HG02981 (cell line): ENCODE measurements at regions not wholly inside any gene's neighbourhood (a gene's known extent, or its start where the extent isn't known, plus 50 kb on each side); places are given as distances from the start of the nearest gene placed in this dataset.
"Not testable (repeated sequence)": the region's sequence is repeated elsewhere in the genome, so short reads cannot be mapped to it uniquely, and the experiment has no call there.

ENCODE experiments used
- ATAC-seq: cut with Tn5 transposase; IDR thresholded peaks from one replicate; pipeline ENCODE4 v1.9.1; 2021; ENCODE audit warnings: mild to moderate bottlenecking, moderate library complexity; ENCODE audit not compliant: unreplicated experiment

DNA sequence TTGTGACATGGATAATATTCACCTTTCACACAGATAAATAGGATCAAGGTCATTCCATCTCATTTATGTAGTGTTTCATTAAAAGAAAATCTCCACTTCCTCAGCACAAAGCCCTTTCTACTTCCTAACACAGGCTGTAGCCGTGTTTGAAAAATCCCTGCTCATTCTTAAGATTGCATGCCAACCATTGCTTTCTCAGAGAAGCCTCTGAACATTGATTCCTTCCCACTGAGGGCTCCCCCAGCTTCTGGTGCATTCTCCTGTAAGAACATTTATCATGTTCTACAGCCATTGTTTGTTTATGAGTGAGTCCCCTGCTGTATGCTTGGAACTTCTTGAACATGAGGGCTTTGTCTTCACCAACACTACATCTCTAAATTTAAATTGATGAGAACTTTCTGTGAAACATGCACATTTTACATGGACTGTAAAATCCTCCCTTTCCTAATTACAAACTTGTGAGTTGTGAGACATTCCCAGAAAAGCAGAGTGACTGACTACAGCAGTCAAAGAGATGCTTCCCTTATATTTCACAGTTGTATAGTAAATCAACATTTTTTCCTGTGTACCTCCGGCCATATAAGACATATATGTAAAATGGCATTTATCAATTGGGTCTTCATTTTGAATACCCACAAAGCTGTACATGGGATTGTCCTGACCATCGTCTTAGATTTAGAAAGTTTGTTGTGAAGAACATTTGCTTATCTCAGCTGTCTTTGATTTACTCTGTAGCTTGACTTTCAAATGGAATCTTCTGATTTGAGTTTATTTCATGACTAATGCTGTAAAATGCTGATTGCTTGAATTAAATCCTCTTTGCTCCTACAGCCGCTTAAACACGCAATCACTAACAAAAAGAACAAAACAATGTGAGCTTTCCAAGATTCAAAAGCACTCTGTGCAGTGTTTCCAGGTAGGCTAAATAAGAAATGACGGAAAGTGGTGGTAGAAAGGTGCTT, 600.5 kb upstream of the SLIT2 start:
- no peak for ATAC-seq

DNA sequence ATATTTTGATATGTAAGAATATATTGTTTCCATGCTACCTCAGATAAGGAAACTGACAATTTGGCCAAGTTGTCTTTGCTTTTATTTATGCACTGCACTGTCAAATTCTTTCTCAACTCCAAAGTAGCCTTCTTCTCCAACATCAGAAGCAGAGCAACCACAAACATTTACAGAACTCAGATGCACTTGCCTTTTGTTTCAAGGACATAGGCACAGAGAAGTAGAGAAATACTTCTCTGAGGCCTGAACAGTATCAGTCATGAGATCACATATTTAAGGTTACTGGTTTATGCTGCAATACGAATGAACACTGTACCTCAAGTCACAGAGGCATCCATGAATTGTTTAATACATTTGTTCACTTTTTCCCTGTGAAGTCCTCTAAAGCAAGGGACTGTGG, 606.1 kb upstream of the SLIT2 start:
- no peak for ATAC-seq

DNA sequence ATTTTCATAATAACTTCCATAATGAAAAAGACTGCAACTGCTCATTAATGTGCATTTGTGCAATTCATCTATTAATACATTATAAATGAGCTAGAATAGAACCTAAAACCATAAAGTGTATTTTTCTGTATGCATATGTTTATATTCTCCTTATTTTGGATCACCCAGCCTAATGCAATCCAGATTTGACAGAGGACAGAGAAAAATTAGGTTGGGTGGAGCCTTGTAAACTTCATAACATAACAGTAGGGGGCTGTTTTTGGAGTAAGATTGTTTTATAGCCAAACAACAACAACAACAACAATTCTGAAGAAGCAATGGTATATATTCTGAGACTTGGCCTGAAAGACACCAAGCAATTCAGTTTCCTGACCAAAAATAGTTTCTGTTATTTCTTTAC, 615.3 kb upstream of the SLIT2 start:
- no peak for ATAC-seq

GRCh38 chr4:19631814-19632213, 619.9 kb upstream of the SLIT2 start:
- no peak for ATAC-seq

GRCh38 chr4:19623866-19624265, 627.8 kb upstream of the SLIT2 start:
- no peak for ATAC-seq

GRCh38 chr4:19615086-19615689, 636.5 kb upstream of the SLIT2 start:
- no peak for ATAC-seq

DNA sequence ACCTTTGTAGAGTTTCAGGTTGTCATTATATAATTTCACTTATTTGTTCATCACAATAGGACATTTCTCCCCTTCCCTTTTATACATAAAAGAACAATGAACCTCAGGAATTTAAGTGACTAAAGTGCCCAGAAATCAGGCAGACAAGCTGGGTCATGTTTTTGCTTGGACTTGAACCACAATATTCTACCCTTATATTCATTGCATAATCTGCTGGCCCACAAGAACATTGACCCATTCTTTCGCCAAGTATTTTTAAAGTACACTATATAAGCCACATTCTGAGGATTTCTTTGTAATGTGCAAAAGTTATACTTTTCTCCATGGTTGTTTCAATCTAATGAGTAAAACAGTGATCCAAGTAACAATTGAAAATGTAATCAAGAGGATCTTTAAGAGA, 637.5 kb upstream of the SLIT2 start:
- ATAC-seq: no peak

DNA sequence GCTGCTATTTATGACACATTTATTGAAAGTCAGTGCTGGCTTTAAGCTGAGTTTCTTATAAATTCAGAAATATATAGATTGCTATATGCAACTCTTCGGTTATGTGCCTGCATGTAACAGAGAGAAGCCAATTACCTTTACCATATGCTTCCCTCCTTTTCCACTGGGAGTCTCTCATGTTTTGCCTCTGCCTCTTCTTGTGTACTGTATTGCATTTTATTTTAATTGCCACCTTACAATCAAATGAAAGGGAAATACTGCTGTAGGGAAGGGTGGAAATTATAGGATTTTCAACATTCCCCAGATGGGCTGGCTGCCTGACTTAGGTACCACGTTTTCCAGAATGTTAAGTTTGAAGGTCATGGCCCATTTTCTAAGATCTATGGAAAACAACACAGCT, 655.4 kb upstream of the SLIT2 start:
- no peak for ATAC-seq

GRCh38 chr4:19592391-19592790, 659.3 kb upstream of the SLIT2 start:
- ATAC-seq: no peak

- no peak for ATAC-seq
These were observed 667.7 kb upstream of the SLIT2 start for GRCh38 chr4:19583827-19584569.

GRCh38 chr4:19580095-19580494, 671.6 kb upstream of the SLIT2 start:
- no peak for ATAC-seq

DNA sequence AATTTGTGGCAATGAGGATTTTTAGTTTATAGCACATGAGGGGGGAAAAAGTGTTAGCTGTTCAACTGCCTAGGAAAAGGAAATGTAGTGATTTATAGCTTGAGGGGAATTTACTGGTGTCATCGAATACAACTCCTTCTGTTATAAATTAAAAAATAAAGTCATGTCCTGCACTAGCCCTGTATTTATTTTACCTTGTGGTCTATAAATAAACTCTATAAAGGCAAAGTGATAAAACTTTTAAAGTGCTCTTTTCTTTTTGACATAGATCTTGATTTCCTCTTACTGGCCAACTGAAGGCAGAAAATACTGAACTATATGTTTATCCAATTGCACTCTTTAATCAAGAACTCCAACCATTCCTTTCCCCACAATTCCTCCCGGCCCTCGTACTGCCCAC, 672.1 kb upstream of the SLIT2 start:
- no peak for ATAC-seq

GRCh38 chr4:19577097-19577496, 674.6 kb upstream of the SLIT2 start:
- no peak for ATAC-seq

GRCh38 chr4:19575924-19576323, 675.8 kb upstream of the SLIT2 start:
- ATAC-seq: no peak

DNA sequence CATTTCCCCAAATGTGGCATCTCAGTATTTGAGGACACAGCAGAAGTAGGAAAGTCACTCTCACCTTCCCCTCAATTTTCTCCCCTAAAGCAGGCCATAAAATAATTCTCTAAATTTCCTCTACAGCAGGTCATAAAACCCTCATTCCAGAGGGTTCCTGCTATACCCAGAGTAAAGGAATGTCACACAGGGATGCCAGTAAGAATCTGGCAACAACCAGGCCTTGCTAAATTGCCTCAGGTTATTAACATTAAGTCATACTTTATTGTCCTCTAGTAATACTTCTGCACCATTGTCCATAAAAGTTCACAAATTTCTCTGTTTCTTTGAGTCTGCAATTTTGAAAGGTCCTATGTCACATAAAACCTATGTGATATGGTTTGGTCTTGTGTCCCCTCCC, 685.7 kb upstream of the SLIT2 start:
- ATAC-seq: no peak

- ATAC-seq: no peak
These were observed 689.2 kb upstream of the SLIT2 start for GRCh38 chr4:19562456-19562855.

- ATAC-seq: no peak
These were observed 694.5 kb upstream of the SLIT2 start for GRCh38 chr4:19557161-19557560.

DNA sequence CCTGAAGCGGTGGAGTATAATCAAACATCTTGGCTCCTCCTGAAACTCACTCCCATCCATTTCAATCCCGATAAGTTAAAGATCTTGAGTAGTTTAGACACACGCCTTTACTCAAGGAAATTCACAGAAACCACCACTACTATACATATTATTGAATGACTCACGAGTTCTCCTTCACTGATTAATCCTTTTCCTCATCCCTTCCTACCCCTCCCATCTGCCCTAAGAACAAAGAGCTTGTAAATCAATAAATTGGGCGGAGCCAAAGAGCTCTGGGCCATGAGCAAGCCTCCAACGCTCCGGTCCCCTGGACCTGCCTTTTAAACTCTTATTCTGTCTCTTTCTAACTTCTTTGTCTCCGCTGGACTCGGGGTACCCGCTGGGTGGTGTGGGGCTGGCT, 695.4 kb upstream of the SLIT2 start:
- ATAC-seq: not testable (repeated sequence)

DNA sequence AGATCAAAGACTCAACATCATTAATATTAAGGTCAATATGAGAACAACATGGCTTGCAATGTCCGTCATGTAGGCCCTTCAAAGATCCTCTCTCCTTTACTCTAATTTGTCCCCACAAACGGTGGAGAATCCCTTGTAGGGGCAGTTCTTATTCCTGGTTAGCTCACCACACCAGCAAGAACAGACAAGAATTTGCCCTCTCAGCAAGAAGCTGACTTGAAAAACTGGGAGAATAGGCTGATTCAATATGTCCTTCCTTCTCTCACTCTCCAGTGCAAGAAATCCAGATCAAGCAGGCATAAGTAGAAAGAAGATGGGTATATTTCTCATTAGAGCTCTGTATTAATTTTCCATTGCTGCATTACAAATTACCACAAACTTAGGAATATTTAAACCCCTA, 704.2 kb upstream of the SLIT2 start:
- ATAC-seq: no peak

DNA sequence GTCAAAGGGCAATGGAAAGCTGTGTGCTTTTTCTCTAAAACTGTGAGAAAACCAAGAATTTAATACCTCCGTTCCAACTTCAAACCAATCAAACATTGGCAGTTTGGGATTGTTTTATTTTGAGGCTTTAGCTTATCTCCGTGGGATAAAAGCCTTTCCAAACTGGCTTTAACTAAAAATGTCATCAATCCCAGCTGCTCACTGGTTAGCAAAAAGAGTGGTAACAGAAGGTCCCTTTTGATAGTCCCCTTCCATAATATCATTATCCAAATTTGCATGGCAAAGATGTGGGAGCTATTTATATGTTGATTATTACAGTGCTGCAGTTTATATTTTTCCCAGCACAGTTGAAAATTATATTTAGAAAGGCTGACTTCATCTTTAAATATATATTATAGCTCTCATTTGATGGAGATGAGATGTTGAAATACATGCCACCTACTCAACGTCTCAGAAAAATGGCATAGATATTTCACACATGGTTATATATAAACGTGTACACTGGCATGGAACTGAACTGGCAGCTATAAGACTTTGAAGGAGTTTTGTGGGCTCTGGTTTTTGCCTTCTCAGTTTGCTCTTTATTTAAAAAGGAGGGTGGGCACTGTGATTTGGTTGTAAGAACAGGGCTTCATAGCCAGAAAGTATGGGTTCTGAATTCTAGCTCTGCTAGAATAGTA, 707.1 kb upstream of the SLIT2 start:
- no peak for ATAC-seq

- ATAC-seq: no peak
These were observed 710.7 kb upstream of the SLIT2 start for GRCh38 chr4:19540859-19541540.
